Suppressor macrophage treated with lipopolysaccharide for 4 hours (primary cell): ENCODE measurements at regions not wholly inside any gene's neighbourhood (a gene's known extent, or its start where the extent isn't known, plus 50 kb on each side); places are given as distances from the start of the nearest gene placed in this dataset.

ENCODE experiments used
- DNase-seq: peaks from one replicate; pipeline ENCODE4 v3.0.0-alpha.2; 2020

DNA sequence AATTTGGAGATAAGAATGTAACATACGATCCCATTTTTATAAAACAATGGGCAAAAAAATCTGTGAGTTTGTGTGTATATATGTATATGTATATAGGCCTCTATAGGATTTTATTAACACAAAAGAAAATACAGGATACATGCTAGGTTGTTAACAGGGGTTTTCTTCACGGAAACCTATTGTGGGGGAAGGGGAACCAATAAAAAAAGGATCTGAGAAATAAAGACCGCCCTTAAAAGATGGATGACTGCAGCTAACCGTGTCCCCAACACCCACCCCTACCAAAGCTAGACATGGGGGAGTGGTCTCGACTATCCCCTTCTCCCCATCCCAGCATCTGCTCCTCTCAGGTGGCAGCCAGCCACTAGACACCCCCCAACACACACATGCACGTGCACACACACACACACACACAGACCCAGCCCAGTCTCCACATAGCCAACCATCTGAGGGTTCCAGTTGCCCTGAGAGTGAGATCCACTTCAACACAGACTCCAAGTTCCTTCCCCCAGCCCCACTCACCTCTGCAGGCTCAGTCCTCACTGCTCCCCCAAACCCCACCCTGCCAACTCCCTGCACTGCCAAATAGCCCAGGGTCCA lies 132.9 kb downstream of the TPRA1 start:
- no peak for DNase-seq

- peak; percentile 32 for DNase-seq
Measured at GRCh38 chr3:127457094-127457475, 133.4 kb downstream of the TPRA1 start.

- DNase-seq, result peak; percentile 44
Measured at GRCh38 chr3:127456471-127457093, 134.0 kb downstream of the TPRA1 start.

DNA sequence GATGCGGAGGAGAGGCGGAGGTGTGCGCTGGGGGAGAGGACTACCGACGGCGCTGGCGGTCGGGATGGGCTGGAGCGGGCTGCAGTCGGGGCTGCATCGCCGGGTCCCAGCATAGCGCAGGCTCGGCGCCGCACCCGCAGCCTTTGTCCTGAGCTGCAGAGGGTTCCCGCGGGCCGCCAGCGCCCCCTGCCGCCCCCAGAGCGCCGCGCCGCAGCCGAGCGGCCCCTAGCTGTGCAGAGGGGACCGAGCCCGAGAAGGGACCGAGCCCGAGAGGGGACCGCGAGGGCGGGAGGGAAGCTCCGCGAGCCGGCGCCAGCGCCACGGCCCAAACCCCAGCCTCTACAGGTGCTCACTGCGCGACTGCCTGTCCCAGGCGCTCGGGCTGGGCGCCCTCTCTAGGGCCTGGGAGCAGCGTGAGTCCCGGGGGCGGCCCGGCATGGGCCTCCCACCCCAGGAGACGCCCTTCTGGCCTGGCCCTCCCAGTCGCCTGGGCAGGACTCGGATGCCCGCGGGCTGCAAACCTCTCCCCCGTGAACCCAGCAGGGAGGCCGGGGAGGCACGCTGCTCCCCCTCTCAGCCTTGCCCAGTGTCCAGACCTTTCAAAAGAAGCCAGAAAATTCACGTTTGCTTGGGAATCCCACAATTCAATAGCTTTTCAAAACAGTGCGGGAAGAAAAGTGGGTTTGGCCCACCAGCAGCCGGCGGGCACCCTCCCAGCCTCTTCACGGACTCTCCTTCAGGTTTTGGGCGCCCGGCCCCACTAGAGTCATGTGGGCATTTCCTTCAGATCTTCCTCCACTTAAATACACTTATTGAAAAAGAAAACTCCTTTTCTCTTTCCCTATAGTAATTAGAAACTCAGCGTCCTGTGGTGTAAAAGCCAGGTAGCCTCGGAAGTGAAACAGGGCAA lies 134.7 kb downstream of the TPRA1 start:
- peak; percentile 75 for DNase-seq

DNA sequence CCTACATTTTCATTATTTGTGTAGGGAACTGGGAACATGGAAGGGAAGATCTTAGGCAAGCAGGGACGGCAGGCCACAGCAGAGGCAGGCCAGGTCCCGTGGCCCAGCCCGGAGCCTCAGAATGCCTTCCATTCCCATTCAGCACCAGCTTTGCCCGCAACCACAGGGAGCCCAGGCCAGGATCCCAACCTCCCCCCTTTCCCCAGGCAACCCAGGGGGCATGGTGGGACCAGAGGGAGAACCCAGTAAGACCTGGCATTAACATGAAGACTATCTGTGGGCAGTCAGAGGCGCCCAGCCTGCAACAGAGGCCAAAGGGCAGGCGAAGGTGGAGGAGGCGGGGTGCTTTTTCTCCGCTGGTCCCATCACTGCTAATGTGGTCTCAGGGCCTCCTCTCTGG lies 135.6 kb downstream of the TPRA1 start:
- no peak for DNase-seq

GRCh38 chr3:127454051-127454450 lies 136.5 kb downstream of the TPRA1 start:
- DNase-seq, result no peak

- no peak for DNase-seq
Measured at GRCh38 chr3:127452321-127452821, 138.2 kb downstream of the TPRA1 start.

DNA sequence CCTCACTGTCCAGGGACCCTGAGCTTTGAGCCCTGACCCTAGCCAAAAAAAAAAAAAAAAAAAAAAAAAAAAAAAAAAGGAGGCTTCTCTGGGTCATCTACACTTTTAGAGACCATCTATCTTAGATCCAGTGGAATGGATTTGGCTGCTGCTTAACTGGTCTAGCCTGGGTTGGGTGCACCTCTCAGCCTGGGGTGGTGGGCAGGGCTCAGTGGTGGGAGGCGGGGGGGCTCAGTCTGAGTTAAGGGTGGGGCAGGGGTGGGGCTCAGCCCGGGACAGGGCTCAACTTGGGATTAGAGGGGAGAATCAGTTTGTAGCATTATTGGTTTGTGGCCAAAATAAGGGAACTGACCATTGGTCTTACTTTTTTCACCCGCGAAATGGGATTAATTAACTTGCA lies 139.2 kb downstream of the TPRA1 start:
- no peak for DNase-seq

GRCh38 chr3:127450331-127450730 lies 140.2 kb downstream of the TPRA1 start:
- no peak for DNase-seq

DNA sequence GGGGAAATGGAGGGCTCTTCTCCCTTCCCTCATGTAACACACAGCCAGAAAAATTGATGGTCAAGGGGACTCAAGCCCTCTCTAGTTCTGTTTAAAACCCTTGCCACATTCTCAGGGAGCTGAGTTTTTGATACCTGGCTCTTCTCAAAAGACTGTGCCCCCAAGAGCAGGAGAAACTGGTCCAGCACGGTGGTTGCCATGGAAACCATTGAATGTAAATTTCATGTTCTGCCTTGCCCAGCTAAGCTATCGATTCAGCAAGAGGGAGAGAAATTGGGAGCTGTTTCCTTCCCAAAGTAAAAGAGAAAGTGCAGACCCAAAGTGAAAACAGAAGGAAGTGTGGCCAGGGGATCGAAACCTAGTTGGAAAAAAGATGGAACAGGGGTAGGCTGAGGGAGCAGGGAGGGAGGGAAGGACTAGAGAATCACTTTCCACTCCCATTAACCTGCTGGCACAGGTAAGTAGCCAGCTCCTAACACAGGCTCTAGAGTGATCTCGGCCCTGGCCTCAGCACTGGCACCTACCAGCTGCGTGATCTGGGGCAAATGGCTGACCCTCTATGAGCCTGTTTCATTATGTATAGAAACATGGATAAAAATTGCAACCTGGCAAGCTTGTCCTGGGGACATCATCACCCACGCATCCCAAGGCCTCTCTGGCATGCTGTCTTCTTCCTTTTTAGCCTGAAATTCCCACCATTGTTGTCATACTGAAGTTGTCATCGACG lies 140.9 kb downstream of the TPRA1 start:
- DNase-seq, result no peak

GRCh38 chr3:127448671-127449070 lies 141.9 kb downstream of the TPRA1 start:
- DNase-seq, result no peak

GRCh38 chr3:127448161-127448561 lies 142.4 kb downstream of the TPRA1 start:
- no peak for DNase-seq

DNA sequence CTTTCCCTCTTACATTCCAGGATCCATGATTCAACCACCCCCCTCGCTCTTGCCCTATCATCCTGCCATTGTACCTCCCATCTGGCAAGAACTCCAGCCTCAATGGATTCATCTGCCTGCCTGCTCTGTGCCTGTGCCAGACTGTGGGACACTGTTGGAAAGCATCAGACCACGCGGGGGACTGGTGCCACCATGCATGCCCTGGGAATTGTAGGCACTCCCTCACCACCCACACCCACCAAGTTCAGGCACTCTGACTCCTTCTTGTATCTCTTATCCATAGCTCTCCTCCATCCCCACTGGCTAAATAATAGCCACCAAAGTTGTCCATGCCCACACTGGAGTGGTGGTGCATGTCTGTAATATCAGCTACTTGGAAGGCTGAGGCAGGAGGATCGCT lies 143.8 kb downstream of the TPRA1 start:
- no peak for DNase-seq

DNA sequence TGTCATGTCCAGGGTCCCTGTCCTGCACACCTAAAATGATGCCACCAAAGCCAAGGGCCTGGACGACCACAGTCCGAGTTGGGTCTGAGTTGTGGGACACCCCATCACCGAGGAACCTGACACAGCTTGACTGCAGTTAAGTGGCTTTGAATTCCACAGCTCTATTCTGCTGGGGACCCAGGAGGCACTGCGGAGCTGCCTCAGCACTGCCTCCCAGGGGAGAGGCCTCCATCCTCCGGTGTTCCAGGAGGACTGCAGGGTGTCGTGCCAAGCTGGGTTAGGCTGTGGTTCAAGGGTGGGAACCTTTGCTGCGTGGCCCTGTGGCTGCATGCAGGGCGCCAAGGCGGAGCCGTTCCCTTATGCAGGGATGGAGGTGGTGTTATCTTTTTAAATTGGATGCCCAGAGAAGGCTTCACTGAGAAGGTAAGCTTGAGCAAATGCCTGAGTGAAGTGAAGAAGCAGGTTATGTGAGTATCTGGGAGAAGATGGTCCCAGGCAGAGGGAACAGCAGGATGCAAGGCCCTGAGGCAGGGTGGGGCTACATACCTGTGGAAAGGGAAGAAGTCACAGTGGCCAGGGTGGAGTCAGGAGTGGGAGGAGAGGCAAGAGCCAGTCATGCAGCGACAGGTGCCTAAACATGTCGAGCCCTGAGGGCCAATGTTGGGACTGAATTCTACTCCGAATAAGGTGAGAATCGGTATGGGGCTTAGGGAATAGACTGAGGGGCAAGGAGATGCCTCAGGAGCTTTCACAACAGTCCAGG lies 144.8 kb downstream of the TPRA1 start:
- DNase-seq, result no peak

DNA sequence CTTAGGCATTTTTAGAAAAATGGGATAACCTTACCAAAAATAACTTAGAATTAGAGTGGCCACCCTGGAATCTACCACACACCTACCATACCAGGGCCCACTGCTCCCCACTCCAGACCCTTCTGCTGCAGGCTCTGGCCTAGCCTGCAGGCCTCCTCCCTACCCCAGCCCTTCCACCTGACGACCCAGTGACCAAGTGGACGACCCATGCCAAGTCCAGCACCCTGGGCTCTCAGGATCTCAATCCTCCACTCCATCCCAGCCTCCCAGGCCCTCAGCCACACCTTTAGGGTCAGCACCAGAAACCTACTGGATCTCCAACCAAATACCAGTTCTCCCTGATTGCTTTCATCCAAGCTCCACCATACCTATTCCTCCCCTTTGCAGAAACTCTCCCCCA lies 145.8 kb downstream of the TPRA1 start:
- no peak for DNase-seq

- no peak for DNase-seq
Measured at GRCh38 chr3:127443581-127444375, 146.8 kb downstream of the TPRA1 start.

DNA sequence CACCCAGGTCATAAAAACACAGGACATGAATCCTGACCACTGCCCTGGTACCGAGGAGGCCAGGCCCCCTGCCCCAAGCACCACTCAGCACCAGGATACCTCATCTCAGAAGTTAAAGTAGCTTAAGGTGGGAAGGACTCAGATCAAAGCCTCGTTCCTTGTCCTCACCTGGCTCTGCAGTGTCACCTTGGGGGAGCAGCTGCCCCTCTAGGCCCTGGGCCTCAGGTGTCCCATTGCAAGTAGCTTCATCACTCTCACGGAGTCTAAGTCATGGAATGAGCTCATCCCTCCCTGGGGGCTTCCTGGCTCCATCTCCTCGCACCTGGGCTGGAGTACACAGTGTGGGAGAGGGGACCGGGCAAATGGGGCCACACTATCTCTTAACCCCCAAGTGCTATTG lies 148.0 kb downstream of the TPRA1 start:
- no peak for DNase-seq

DNA sequence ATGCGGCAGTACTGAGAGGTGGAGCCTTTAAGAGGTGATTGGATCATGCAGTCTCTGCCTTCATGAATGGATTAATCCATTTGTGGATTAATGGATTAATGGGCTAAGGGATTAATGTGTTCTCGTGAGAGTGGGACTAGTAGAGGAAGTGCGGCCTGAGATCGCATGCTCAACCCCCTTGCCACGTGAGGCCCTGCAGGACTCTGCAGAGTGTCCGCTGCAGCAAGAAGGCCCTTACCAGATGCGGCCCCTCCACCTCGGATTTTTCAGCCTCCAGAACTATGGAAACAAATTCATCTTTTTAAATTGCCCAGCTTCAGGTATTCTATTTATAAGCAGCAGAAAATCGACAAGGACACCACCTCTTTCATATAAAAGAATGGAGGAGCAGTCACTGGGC lies 148.8 kb downstream of the TPRA1 start:
- no peak for DNase-seq

DNA sequence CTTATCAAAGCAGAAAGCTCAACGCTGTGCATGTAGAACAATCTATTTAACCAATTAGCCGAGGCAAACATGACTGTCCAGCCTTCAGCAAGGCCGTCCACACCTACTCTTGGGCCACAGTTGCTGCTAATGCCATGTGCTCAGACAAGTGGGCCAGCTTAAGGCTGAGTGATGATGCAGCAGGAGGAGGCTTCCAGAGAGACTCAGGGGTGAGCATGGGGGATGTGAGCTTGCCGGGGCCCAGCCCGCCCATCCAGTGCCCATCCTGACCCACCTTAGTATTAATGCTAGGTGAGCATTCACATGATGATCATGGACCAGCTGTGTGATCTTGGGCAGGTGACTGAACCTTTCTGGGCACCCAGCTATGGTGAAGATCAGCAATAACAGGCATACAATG lies 150.1 kb downstream of the TPRA1 start:
- no peak for DNase-seq

DNA sequence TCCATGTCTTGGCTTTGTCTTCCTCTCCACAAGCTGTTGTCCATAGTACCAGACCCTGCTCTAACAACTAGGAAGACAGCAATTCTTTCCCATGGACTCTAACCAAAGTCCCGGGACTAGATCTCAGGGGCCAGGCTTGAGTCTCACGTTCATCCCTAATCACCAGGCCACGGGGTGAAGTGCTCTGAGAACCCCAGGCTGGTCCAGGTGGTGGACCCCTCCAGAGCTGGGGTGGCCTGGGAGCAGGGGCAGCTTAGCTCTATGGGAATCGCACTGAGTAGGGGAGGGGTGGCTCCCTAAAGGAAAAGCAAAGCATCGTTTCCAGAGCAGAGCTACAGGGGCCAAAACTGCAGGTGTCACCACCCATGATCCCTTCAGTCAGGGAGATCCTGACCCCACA lies 150.9 kb downstream of the TPRA1 start:
- DNase-seq, result no peak

GRCh38 chr3:127438951-127439350 lies 151.1 kb upstream of the PRR20G start:
- DNase-seq, result no peak

GRCh38 chr3:127438371-127438770 lies 150.5 kb upstream of the PRR20G start:
- no peak for DNase-seq
